ENCODE measurements at regions not wholly inside any gene's neighbourhood (a gene's known extent, or its start where the extent isn't known, plus 50 kb on each side); places are given as distances from the start of the nearest gene placed in this dataset.

DNA sequence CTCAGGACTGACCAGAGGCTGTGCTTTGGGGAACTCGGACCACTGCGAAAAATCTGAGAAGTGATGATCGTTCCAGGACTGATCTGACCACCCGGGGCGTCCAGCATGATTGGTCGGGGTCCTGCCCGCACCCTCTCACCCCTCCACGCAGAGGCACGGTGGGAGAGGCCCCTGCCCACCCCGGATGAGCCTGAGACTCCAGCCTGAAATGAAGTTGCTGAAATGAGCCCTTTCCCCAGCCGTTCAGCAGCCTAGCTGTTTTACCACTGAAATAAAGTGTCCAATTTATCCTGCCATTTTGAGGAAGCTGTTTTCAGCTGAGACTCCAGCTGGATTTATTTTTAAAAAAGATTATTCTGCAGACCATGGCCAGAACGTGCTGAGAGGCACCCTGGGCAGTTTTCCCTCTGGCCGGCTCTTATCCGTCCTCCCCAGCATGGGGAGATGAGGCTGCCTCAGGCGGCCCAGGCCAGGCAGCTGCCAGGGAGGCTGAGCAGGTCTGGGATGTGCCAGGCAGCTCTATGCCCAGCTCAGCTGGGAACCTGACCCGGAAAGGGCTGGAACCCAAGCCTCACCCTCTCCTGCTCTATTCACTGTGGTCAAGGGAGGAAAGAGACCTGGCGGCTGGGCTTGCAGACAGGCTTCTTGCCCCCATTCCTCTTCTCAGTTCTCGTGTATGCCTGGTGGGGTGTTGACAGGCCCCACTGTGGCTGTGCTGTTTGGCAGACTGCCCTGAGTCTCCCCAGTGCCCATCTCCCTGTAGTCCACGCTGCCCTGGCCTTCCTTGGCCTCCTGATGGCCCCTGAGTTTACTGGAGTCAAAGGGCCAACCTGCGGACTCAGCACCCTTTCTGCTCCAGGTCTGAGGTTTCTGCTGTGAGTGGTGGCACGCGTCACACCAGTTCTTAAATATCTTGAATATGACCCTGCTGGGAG lies 161.0 kb upstream of the B3GAT1 start:
- no peak overlapping the region for H3K4me3 ChIP-seq
- no peaks in the 10 kb centered on the region for H3K36me3 ChIP-seq
- no peaks in the 10 kb centered on the region for H3K4me1 ChIP-seq (ENCODE audit: insufficient read depth)
- no peaks in the 10 kb centered on the region for H3K27me3 ChIP-seq
- 58 to 63% (median 61%) methylated on average over 22 of the region's 22 CpGs for WGBS, 3 donors
- no peak for DNase-seq
- intact Hi-C loops (cut with DNase I), result no loop called here
- H3K27ac ChIP-seq, result no peak overlapping the region
- TF ChIP-seq, protein P1, sequence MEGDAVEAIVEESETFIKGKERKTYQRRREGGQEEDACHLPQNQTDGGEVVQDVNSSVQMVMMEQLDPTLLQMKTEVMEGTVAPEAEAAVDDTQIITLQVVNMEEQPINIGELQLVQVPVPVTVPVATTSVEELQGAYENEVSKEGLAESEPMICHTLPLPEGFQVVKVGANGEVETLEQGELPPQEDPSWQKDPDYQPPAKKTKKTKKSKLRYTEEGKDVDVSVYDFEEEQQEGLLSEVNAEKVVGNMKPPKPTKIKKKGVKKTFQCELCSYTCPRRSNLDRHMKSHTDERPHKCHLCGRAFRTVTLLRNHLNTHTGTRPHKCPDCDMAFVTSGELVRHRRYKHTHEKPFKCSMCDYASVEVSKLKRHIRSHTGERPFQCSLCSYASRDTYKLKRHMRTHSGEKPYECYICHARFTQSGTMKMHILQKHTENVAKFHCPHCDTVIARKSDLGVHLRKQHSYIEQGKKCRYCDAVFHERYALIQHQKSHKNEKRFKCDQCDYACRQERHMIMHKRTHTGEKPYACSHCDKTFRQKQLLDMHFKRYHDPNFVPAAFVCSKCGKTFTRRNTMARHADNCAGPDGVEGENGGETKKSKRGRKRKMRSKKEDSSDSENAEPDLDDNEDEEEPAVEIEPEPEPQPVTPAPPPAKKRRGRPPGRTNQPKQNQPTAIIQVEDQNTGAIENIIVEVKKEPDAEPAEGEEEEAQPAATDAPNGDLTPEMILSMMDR (IDR thresholded peaks at IDR 0.05), result no peak
- TF ChIP-seq EP300 (IDR thresholded peaks at IDR 0.05) (no peak), POLR2A (IDR thresholded peaks at IDR 0.05) (no peak)
- H3K9me3 ChIP-seq, result no peaks in the 10 kb centered on the region

DNA sequence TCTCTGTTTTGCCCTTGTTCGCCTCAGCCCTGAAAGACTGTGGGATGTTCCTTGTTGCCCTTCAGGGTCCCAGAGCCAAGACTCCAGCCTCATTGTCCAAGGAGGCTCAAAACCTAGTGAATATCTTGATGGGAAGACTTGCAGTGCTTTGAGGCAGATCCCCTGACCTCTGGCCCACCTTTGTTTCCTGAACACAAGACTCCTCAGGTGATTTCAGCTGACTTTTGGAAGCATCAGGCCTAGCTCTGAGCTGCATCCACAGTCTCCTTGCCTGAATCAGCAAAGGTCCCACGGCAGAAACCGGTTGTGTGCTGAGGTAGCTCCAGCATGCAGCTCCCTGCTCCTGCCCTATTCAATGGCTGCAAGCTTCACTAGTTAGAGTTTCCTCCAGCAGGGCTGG lies 159.3 kb upstream of the B3GAT1 start:
- no peaks in the 10 kb centered on the region for H3K9me3 ChIP-seq
- TF ChIP-seq EP300 (IDR thresholded peaks at IDR 0.05) (no peak), POLR2A (IDR thresholded peaks at IDR 0.05) (no peak)
- TF ChIP-seq, protein P1 (IDR thresholded peaks at IDR 0.05), result no peak

DNA sequence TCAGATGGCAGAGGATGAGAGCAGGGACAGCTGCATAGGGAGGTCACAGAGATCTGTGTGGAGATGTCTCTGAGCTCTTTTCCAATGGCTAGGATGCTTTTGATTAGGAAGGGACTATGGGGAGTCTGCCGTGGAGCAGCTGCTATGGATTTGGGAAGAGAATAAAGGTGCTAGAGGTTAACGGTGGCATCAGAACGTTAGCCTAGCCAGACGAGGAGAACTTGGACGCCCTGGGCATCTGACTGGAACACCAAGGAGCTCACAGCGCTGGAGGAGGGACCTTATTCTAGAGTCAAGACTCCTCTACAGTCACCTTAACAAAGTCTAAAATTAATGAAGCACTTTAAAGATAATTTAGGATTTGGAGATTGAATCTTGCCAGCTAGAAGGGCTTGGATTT lies 157.2 kb upstream of the B3GAT1 start:
- no peak for TF ChIP-seq EP300 (IDR thresholded peaks at IDR 0.05)
- no peak for TF ChIP-seq POLR2A (IDR thresholded peaks at IDR 0.05)
- WGBS, 3 donors, result 62 to 76% (median 63%) methylated on average over 6 of the region's 6 CpGs
- no peak for DNase-seq
- no peak overlapping the region for H3K4me3 ChIP-seq
- intact Hi-C loops (cut with DNase I), result no loop called here
- H3K9me3 ChIP-seq, result no peaks in the 10 kb centered on the region
- no peaks in the 10 kb centered on the region for H3K4me1 ChIP-seq (ENCODE audit: insufficient read depth)
- H3K27me3 ChIP-seq, result no peaks in the 10 kb centered on the region
- H3K27ac ChIP-seq, result no peak overlapping the region
- no peaks in the 10 kb centered on the region for H3K36me3 ChIP-seq

More for the DNA sequence above, 159.3 kb upstream of the B3GAT1 start:
- WGBS, 3 donors, result 76 to 85% (median 77%) methylated on average over 3 of the region's 3 CpGs
- Histone ChIP-seq H3K27me3 (no peaks in the 10 kb centered on the region), H3K36me3 (no peaks in the 10 kb centered on the region), H3K4me3 (no peak overlapping the region), H3K4me1 (ENCODE audit: insufficient read depth) (no peaks in the 10 kb centered on the region), H3K27ac (no peak overlapping the region)
- intact Hi-C loops (cut with DNase I), result no loop called here
- DNase-seq, result no peak

DNA sequence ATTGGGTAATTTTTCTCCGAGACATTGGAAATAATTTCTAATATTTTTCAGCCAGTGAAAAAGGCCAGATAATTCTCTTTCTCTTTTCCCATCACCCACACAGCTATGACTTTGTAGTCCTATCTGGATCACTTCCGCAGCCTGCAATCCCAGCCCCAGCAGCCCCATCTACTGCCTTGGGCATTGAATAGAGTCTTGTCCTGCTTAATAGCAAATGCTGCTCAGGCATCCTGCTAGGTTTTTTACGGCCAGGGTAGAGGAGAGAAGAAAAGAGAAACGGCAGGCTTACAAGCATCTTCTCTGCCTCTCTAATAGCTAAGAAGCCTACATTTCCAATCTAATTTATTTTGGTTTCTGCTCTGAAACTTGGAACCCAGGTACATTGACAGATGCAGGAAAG lies 154.3 kb upstream of the B3GAT1 start:
- TF ChIP-seq POLR2A (IDR thresholded peaks at IDR 0.05) (no peak), EP300 (IDR thresholded peaks at IDR 0.05) (no peak)
- TF ChIP-seq, protein P1 (IDR thresholded peaks at IDR 0.05), result no peak
- no peak overlapping the region for H3K27ac ChIP-seq
- 61 to 64% (median 63%) methylated on average over 4 of the region's 4 CpGs for WGBS, 3 donors
- no peaks in the 10 kb centered on the region for H3K9me3 ChIP-seq
- no peaks in the 10 kb centered on the region for H3K4me1 ChIP-seq (ENCODE audit: insufficient read depth)
- DNase-seq, result no peak
- no peaks in the 10 kb centered on the region for H3K27me3 ChIP-seq
- intact Hi-C loops (cut with DNase I), result no loop called here
- H3K36me3 ChIP-seq, result no peaks in the 10 kb centered on the region
- no peak overlapping the region for H3K4me3 ChIP-seq

DNA sequence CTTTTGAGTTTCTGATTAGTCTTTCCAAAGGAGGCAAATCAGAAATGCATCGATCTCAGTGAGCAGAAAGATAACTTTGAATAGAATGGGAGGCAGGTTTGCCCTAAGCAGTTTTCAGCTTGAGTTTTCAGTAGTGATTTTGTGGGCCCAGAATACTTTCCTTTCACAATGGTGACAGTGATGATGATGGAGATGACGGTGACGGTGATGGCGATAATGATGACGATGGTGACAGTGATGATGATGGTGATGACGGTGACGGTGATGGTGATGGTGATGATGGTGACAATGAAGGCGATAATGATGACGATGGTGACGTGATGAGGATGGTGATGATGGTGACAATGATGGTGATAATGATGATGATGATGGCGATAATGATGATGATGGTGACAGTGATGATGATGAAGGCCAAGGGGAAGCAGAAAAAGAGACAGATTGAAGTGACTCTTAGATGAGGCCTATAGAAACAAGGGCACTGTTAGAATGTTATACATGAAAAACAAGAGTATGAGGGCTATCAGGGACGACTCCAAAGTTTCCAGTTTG lies 153.4 kb upstream of the B3GAT1 start:
- H3K4me1 ChIP-seq (ENCODE audit: insufficient read depth), result no peaks in the 10 kb centered on the region
- no peak overlapping the region for H3K4me3 ChIP-seq
- H3K9me3 ChIP-seq, result no peaks in the 10 kb centered on the region
- intact Hi-C loops (cut with DNase I), result no loop called here
- TF ChIP-seq POLR2A (IDR thresholded peaks at IDR 0.05), result no peak
- TF ChIP-seq, protein P1 (IDR thresholded peaks at IDR 0.05), result no peak
- TF ChIP-seq EP300 (IDR thresholded peaks at IDR 0.05), result no peak
- WGBS, 3 donors, result 70 to 89% (median 77%) methylated on average over 12 of the region's 12 CpGs
- no peaks in the 10 kb centered on the region for H3K36me3 ChIP-seq
- H3K27me3 ChIP-seq, result no peaks in the 10 kb centered on the region
- no peak overlapping the region for H3K27ac ChIP-seq
- DNase-seq, result no peak
